GM21515 (cell line): ENCODE measurements at regions not wholly inside any gene's neighbourhood (a gene's known extent, or its start where the extent isn't known, plus 50 kb on each side); places are given as distances from the start of the nearest gene placed in this dataset.

Experiments
- ATAC-seq: cut with Tn5 transposase; IDR thresholded peaks from one replicate; pipeline ENCODE4 v1.9.1; 2021; ENCODE audit not compliant: unreplicated experiment

- no peak for ATAC-seq
These were observed 50.8 kb upstream of the HTR2A start for GRCh38 chr13:46947425-46948191.
